DMS114 treated with DMSO at 0.1 percent for 48 hours (cell line): ENCODE measurements at regions not wholly inside any gene's neighbourhood (a gene's known extent, or its start where the extent isn't known, plus 50 kb on each side); places are given as distances from the start of the nearest gene placed in this dataset.

ENCODE experiments used
- DNase-seq: peaks from one replicate; lab custom pipeline; 2025; ENCODE audit not compliant: unreplicated experiment; lab: John Stamatoyannopoulos, UW

DNA sequence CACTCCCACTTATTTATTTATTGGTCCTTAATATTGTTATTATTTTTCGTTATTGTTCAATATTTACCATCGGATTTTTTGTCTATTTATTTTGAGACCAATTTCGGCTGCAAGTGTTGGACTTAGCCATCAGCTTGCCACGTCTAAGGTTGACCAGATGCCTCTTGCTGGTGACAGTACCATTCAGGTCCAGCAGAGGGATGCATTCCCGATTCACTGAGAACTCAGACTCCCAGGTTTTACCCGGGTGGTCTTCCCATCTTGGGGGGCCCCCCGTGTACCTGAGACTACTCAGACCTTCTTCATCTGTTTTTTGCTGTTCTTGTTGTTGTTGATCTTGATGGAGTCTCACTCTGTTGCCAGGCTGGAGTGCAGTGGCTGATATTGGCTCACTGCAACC is 1435.2 kb downstream of the UQCRFS1 start:
- no peak for DNase-seq

DNA sequence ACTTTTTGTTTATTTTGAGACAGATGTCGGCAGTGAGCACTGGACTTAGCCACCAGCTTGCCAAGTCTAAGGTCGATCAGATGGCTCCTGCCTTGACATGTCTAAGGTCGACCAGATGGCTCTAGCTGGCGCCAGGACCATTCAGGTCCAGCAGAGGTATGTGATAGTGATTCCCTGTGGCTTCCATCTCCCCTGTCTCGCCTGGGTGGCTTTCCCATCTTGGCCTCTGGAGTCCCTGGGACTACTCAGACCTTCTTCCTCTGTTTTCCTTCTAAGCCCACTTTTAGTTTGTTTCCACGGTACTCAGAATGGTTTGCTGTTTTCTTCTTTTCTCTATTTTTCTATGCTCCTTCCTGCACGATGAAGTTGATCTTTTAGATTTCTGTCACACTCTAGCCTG is 1435.7 kb downstream of the UQCRFS1 start:
- no peak for DNase-seq

DNA sequence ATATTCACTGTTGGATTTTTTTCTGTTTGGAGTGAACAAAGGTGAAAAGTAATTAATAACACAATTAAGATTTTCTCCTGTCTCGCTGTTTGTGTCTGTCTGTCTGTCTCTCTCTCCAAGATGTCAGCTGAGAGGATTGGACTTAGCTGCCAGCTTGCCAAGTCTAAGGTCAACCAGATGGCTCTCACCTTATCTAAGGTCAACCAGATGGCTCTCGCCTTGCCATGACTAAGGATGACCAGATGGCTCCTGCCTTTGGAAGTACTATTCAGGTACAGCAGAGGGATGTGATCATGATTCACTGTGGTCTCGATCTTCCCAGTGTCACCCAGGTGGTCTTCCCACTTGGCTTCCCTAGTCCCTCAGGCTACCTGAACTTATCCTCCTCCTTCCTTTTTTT is 1436.4 kb downstream of the UQCRFS1 start:
- no peak for DNase-seq

DNA sequence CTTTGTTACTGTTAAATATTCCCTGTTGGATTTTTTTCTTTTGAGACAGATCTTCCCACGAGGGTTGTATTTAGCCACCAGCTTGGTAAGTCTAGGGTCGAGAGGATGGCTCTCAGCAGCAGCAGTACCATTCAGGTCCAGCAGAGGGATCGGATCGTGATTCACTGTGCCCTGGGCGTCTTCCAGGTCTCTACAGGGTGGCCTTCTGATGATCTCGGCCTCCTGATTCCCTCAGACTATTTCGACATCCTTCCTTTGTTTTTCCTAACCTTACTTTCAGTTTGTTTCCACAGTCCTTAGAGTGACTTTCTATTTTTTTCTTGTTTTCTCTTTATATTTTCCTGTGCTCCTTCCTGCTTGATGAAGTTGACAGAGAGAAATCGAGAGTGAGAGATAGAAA is 1436.9 kb downstream of the UQCRFS1 start:
- DNase-seq: peak; percentile 13

DNA sequence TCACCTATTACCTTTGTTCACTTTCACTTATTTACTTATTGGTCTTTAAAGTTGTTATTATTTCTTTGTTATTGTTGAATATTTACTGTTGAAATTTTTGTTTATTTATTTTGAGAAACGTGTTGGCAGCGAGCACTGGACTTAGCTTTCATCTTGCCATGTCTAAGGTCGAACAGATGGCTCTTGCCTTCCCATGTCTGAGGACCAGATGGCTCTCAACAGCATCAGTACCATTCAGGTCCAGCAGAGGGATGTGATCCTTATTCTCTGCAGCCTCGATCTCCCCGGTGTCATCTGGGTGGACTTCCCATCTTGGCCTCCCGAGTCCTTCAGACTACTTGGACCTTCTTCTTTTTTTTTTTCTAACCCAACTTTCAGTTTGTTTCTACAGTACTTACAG is 1437.6 kb downstream of the UQCRFS1 start:
- DNase-seq: no peak

DNA sequence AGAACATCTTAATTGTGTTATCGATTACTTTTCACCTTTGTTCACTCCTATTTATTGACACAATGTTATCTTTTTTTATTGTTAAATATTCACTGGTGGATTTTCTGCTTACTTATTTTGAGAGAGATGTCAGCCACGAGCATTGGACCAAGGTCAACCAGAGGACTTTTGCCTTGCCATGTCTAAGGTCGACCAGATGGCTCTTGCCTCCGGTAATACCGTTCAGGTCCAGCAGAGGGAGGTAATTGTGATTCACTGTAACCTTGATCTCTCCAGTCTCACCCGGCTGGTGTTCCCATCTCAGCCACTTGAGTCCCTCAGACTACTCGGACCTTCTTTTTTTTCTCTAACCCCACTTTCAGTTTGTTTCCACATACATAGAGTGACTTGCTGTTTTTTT is 1438.1 kb downstream of the UQCRFS1 start:
- no peak for DNase-seq

DNA sequence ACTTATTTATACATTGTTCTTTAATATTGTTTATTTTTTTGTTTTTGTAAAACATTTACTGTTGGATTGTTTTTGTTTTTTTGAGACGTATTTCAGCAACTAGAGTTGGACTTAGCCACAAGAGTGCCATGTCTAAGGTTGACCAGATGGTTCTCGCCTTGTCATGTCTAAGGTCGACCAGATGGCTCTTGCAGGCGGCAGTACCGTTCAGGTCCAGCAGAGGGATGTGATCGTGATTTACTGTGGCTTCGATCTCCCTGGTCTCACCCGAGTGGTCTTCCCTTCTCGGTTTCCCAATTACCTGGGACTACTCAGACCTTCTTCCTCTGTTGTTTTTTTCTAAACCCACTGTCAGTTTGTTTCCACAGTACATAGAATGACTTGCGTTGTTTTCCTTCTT is 1438.6 kb downstream of the UQCRFS1 start:
- no peak for DNase-seq

DNA sequence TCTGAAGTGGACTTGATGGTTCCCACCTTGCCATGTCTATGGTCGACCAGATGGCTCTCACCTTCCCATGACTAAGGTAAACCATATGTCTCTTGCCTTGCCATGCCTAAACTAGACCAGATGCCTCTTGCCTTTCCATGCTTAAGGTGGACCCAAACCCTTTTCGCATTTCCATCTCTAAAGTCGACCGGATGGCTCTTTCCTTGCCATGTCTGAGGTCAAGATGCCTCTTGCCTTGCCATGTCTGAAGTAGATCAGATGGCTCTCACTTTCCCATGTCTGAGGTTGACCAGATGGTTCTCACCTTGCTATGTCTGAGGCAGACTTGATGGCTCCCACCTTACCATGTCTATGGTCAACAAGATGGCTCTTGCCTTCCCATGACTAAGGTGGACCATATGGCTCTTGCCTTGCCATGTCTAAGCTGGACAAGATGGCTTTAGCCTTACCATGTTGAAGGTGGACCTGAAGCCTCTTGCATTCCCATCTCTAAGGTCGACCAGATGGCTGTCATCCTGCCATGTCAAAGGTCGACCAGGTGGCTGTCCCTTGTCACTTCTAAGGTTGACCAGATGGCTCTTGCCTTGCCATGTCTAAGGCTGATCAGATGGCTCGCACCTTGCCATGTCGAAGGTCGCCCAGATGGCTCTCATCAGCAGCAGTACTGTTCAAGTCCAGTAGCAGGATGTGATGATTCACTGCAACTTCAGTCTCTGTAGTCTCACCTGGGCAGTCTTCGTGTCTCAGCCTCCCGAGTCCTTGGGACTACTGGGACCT is 1439.4 kb downstream of the UQCRFS1 start:
- no peak for DNase-seq

DNA sequence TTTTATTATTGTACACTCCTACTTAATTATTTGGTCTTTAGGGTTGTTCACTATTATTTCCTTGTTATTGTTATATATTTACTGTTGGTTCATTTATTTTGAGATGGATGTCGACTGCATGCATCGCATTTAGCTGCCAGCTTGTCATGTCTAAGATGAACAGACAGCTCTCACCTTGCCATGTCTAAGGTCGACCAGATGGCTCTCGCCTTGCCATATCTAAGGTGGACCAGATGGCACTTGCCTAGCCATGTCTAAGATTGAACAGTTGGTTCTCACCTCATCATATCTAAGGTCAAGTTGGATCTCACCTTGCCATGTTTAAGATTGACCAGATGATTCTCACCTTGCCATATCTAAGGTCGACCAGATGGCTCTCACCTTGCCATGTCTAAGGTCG is 1440.9 kb downstream of the UQCRFS1 start:
- no peak for DNase-seq

DNA sequence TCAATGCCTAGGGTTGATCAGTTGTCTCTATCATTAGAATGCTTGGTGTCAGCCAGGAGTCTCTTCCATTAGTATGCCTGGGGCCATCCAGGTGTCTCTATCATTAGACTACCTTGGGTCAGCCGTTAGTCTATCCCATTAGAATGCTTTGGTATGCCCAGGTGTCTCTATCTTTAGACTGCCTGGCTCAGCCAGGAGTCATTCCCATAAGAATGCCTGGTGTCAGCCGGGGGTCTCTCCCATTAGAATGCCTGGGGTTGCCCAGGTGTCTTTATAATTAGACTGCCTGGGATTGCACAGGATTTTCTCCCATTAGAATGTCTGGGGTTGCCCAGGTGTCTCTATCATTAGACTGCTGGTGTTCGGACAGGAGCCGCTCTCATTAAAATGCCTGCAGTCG is 1442.9 kb downstream of the UQCRFS1 start:
- no peak for DNase-seq

DNA sequence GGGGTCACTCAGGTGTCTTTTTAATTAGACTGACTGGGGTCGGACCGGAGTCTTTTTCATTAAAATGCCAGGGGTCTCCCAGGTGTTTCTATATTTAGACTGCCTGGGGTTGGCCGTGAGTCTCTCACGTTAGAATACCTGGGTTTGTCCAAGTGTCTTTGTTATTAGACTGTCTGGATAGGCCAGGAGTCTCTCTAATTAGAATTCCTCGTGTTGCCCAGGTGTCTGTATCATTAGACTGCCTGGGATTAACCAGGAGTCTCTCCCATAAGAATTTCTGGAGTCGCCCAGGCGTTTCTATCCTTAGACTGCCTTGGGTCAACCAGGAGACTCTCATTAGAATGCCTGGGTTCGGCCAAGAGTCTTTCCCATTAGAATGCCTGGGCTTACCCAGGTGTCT is 1445.7 kb downstream of the UQCRFS1 start:
- no peak for DNase-seq

DNA sequence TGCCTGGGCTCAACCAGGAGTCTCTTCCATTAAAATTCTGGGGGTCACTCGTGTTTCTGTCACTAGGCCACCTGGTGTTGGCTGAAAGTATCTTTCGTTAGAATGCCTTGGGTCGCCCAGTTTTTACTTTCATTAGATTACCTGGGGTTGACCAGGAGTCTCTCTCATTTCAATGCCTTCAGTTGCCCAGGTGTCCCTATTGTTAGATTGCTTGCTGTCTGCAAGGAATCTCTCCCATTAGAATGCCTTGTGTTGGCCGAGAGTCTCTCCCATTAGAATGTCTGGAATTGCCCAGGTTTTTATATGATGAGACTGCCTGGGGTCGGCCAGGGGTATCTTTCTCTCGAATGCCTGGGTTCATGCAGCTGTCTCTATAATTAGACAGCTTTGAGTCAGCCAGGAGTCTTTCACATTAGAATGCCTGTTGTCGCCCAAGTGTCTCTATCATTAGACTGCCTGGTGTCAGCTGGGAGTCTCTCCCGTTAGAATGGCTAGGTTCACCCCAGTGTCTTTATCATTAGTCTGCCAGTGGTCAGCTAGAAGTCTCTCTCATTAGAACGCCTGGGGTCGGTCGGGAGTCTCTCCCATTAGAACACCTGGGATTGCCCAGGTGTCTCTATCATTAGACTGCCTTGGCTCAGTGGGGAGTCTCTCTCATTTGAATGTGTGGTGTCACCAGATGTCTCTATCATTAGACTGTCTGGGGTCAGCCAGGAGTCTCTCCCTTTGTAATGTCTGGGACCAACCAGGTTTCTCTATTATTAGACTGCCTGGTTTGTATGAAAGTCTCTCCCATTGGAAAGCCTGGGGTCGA is 1446.8 kb downstream of the UQCRFS1 start:
- no peak for DNase-seq

DNA sequence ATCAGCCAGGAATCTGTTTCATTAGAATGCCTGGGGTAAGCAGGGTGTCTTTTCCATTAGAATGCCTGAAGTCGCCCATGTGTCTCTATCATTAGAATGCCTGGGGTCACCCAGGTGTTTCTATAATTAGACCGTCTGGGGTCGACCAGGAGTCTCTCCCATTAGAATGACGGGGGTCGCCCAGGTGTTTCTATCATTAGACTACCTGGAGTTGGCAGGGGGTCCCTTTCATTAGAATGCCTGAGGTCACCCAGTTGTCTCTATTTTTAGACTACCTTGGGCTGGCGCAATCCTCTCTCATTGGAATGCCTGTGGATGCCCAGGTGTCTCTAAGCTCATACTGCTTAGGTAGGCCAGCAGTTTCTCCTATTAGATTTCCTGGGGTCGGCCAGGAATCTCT is 1447.6 kb downstream of the UQCRFS1 start:
- DNase-seq: no peak

DNA sequence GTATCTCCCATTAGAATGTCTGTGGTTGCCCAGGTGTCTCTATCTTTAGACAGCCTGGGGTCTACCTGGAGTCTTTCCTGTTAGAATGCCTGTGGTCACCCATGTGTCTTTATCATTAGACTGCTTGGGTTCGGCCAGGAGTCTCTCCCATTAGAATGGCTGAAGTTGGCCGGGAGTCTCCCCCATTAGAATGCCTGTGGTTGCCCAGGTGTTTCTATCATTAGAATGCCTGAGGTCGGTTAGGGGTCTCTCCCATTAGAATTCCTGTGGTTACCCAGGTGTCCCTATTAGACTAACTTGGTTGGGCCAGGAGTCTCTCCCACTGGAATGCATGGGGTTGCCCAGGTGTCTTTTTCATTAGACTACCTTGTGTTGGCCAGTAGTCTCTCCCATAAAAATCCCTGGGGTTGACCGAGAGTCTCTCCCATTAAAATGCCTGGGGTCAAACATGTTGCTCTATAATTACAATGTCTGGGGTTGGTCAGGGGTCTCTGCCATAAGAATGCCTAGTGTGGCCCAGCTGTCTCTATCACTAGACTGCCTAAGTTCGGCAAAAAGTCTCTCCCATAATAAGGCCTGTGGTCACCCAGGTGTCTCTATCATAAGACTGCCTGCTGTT is 1448.7 kb downstream of the UQCRFS1 start:
- DNase-seq: no peak

DNA sequence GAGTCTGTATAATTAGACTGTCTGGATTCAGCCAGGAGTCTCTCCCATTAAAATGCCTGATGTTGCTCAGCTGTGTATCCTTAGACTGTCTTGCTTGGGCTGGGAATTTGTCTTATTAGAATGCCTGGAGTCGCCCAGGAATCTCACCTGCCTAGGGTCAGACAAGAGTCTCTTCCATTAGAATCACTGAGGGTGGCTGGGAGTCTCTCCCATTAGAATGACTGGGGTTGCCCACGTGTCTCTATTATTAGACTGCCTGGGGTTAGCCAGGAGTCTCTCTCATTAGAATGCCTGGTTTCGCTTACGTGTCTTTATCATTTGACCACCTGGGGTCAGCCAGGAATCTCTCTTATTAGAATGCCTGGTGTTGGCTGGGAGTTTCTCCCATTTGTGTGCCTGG is 1450.0 kb downstream of the UQCRFS1 start:
- DNase-seq: no peak

DNA sequence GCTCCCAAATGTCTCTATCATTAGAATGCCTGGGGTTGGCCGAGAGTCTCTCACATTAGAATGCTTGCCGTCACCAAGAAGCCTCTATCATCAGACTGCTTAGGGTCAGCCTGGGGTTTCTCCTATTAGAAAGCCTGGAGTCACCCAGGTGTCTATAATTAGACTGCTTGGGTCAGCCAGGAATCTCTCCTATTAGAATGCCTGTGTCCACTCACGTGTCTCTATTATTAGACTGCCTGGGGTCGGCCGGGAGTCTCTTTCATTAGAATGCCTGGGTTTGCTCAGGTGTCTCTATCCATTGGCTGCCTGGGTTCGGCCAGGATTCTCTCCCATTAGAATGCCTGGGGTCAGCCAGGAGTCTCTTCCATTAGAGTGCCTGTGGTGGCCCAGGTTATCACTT is 1453.1 kb downstream of the UQCRFS1 start:
- DNase-seq: no peak

DNA sequence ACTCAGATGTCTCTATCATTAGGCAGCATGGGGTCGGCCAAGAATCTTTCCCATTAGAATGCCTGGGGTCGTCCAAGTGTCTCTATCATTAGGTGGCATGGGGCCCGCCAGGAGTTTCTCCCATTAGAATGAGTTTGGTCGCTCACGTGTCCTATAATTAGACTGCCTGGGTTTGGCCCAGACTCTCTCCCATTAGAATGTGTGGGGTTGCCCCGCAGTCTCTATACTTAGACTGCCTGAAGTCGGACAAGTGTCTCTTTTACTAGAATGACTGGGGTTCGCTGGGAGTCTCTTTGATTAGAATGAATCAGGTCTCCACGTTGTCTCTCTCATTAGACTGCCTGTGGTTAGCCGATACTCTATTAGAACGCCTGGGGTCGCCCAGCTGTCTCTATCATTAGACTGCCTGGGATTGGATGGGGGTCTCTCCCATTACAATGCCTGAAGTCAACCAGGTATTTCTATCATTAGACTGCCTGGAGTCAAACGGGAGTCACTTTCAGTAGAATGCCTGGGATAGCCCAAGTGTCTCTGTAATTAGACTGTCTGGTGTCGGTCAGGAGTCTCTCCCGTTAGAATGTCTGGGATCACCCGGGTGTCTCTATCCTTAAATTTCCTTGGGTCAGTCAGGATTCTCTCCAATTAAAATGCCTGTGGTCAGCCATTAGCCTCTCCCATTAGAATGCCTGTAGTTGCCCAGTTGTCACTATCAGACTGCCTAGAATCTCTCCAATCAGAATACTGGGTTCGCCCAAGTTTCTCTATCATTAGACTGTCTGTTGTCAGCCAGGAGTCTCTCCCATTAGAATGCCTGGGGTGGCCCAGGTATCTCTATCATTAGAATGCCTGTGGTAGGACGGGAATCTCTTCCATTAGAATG is 1454.1 kb downstream of the UQCRFS1 start:
- no peak for DNase-seq

DNA sequence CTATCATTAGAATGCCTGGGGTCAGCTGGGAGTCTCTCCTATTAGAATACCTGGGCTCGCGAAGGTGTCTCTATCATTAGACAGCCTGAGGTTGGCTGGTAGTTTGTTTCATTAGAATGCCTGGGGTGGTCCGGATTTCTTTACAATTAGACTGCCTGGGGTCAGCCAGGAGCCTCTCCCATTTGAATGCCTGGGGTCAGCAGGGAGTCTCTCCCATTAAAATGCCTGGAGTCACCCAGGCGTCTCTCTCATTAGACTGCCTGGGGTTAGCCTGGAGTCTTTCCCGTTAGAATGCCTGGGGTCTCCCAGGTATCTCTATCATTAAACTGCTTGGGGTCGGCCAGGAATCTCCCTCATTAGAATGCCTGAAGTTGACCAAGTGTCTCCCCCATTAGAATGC is 1458.3 kb downstream of the UQCRFS1 start:
- DNase-seq: no peak

DNA sequence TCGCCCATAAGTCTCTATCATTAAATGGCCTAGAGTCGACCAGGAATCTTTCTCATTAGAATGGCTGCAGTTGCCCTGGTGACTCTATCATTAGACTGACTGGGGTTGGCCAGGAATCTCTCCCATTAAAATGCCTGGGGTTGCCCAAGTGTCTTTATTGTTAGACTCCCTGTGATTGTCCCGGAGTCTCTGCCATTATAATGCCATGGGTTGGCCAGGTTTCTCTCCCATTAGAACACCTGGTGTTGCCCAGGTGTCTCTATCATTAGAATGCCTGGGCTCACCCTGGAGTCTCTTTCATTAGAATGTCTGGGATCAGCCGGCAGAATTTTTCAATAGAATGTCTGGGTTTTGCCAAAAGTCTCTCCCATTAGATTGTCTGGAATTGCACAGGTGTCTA is 1459.3 kb downstream of the UQCRFS1 start:
- DNase-seq: no peak

DNA sequence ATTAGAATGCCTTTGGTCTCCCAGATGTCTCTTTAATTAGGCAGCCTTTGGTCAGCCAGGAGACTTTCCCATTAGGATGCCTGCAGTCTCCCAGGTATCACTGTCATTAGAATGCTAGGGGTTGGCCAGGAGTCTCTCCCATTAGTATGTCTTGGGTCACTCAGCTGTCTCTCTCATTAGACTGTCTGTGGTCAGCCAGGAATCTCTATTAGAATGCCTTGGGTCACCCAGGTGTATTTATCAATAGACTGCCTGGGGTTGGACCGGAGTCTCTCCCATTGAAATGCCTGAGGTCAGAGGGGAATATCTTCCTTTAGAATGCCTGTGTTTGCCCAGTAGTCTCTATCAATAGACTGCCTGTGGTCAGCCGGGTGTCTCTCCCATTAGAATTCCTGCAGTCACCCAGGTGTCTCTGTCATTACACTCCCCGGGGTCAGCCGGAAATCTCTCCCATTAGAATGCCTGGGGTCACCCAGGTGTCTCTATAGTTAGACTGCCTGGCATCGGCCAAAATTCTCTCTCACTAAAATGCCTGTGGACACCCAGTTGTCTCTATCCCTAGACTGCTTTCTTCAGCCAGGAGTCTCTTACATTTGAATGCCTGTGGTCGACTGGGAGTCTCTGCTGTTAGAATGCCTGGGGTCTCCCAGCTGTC is 1460.3 kb downstream of the UQCRFS1 start:
- no peak for DNase-seq

DNA sequence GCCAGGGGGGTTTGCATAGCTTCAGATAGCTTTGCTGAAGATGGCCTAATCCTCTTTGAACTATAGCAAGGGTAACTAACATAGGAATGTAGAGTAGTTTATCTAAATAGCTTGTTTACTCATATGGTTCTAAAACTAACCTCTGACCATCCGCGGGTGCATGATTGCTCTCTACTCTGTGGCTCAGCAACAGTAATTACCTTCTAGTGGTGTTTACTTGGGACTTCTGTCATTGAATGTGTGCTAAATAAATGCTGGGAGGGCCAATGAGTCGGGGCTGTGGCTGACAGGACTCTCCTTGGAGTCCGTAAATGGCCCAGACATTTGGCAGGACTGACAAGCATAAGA is 1461.9 kb downstream of the UQCRFS1 start:
- DNase-seq: no peak
